IMR-90 (cell line): ENCODE measurements at regions not wholly inside any gene's neighbourhood (a gene's known extent, or its start where the extent isn't known, plus 50 kb on each side); places are given as distances from the start of the nearest gene placed in this dataset.

Source experiments
- CEBPB ChIP-seq: IDR thresholded peaks from 2 replicates; pipeline ENCODE4 v1.6.1; 2012; ENCODE audit warnings: low read depth, low read length, improper control_type of control experiment
- CTCF ChIP-seq: conservative IDR thresholded peaks from 2 replicates; pipeline ENCODE4 v1.5.1; 2012; ENCODE audit warnings: mild to moderate bottlenecking, low read depth, low read length, improper control_type of control experiment
- MAZ ChIP-seq: IDR thresholded peaks from 2 replicates; pipeline ENCODE4 v1.6.1; 2012; ENCODE audit warnings: low read depth, mild to moderate bottlenecking, low read length, improper control_type of control experiment, moderate library complexity, borderline replicate concordance
- MXI1 ChIP-seq: IDR thresholded peaks from 2 replicates; pipeline ENCODE4 v1.6.1; 2012; ENCODE audit warnings: low read depth, mild to moderate bottlenecking, low read length, moderate library complexity, borderline replicate concordance
- POLR2A ChIP-seq: IDR thresholded peaks from 2 replicates; pipeline ENCODE4 v1.6.1; 2012; ENCODE audit warnings: mild to moderate bottlenecking, low read depth, low read length
- RAD21 ChIP-seq: IDR thresholded peaks from 2 replicates; pipeline ENCODE4 v1.6.1; 2012; ENCODE audit warnings: low read length, improper control_type of control experiment

- TF ChIP-seq CTCF (no peak), RAD21 (no peak), MXI1 (no peak), MAZ (no peak), CEBPB (no peak), POLR2A (no peak)
Observed at GRCh38 chr6:135651964-135652755, 154.6 kb upstream of the AHI1 start.
